CD4-positive, alpha-beta T cell treated with Interleukin-15 for 1 hour (primary cell): ENCODE measurements at regions not wholly inside any gene's neighbourhood (a gene's known extent, or its start where the extent isn't known, plus 50 kb on each side); places are given as distances from the start of the nearest gene placed in this dataset.

Experiments used
- DNase-seq: peaks from one replicate; pipeline ENCODE4 v3.0.0-alpha.2; 2020

DNA sequence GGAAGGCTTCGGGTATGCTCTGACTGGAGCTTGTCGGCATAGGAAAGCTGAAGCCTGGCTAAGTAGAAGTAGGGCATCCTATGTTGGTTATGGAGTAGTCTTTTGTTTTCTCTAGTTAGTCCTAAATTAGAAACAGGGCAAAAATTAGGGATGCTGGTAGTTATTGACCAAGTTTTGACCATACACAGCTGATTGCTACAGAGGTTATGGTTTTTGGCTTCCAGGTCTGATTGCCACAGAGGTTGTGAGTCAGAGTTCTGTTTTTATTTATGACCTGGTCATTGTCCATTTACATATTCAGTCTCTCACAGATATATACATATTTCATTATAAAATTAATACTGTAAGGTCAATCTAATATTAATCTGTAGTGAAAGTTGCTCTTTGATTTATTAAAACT is 219.2 kb downstream of the FSCB start:
- no peak for DNase-seq

DNA sequence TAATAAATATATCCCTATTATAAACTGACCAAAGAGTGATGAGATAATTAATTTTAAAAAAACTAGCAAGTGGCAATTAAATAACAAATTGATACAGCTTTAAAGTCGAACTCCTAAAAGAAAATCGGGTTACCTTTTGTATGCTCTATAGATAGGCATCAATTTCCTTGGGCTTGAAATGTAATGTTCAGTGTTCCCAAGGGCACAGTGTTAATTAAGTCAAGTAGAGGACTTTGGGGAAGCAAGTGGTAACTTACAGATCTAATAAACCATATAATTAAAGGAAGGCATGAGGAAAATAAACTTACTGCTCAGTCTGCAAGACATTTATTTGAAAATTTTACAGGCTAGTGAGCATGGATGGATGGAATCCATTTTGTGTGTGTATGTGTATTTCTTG is 220.9 kb downstream of the FSCB start:
- DNase-seq: no peak

DNA sequence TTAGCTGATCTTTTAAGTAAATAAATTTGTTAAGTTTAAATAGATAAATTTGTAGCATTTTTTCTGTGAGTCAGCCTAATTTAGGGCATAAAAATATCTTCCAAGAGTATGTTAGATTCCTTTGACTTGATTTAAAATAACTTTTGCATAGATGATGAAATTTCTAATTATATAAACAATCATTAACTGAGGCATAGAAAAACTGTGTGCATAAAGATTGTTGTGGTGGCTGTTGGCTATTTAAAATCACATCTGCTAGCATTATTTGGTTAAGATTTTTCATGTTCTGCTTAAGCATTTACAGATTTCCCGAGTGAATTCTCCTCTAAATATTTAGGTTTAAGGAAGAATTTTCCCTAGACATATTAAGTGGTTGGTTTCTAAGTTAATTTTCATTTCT is 223.2 kb downstream of the FSCB start:
- no peak for DNase-seq

DNA sequence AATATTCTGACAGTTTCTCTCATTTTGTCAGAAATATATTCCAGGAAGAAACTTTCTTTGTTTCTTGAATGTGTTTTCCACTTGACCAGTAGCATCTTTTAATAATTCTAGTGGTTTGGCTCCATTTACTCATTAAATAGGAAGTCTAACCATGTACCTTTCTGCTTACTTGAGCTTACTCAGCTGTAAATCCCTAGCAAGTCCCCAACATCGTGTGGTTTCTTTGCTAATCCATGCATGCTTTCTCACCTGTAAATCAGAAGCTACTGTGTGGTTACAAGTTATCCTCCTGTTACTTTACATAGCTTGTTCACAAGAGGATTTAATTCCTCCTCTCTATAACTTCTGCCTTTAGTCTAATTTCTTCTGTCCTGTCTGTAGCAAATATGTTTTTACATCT is 227.7 kb downstream of the FSCB start:
- no peak for DNase-seq

DNA sequence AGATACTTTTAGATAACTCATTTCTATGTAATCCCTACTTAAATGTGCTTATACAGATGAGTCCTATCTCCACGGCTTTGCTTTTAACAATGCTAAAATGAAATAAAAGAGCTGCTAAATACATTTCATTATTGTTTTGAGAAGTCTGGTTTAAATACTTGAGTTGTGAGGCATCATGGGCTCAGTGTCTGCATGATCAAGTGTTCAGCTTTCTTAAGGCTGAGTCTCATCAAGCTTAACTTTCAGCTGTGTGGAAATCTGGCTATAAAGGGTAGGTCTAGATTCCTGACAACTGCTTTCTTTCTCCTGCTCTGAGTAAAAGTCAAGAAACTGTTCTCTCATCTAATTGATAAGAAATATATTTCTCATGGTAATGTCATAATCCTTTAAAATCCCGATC is 235.4 kb downstream of the FSCB start:
- no peak for DNase-seq

DNA sequence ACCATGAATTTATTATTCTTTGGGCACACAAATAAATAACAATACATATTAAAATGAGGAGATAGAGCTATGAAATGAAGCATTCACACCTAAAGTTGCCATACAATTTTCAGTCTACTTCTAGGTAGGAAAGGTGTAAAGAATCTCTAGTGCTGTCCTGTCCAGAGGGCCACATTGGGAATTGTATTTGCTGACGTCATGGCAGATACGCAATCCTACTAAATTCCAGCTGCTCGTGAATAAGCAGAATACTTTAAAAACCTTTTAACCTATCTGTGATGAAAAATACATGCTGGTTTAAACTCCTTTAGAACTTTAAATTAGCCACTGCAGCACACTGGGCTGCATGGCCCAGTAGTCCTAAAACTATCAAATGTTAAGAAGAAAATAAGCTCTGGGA is 236.1 kb downstream of the FSCB start:
- no peak for DNase-seq

DNA sequence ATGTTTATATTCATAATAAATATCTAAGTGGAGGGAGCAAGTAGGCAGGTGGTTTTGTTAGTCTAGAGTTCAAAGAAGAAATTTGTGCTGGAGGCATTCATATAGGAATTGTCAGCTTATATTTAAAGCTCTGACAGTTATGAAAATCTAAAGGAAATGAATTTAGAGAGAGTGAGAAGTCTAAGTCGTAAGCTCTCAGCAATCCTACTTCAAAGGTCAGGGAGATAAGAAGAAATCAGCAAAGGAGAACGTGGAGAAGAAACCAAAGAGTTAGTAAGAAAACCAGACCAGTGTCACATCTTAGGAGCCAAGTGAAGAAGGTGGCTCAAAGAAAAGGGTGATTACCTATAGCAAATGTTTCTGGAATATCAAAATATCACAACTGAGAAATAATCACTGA is 241.8 kb downstream of the FSCB start:
- no peak for DNase-seq

DNA sequence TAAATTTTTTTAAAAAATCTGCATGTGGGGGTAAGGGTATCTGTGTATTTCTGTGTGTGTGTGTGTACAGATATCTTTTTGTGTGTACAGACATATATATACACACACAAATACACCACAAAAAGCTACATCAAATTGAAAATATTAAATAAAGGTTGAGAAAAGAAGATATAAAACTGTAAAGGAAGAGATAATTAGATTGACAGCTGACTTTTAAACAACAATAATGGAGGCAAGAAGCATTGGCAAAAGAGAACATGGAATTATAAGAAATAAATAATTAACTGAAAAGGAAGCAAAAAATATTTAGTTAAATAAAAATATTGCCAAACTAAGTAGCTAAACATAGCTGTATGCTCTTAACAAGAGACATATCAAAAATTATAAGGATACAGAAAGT is 291.4 kb downstream of the FSCB start:
- DNase-seq: no peak

DNA sequence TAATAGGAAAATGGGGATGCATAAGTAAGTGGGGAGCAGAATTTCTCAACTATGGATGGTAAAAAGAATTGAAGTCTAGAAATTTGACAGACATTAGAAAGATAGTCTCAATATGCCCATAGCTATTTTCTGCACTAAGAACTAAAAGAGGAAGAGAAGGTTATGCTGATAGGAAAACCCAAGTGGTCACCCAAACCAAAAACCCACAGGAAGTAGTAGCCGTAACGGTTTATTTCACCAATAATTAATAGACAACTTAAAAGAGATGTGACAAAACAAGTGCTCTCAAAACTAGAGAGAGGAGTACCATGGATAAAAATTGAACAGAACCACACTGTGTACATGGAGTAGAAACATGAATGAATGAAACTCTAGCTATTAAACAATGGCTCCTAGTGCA is 295.4 kb downstream of the FSCB start:
- DNase-seq: no peak

DNA sequence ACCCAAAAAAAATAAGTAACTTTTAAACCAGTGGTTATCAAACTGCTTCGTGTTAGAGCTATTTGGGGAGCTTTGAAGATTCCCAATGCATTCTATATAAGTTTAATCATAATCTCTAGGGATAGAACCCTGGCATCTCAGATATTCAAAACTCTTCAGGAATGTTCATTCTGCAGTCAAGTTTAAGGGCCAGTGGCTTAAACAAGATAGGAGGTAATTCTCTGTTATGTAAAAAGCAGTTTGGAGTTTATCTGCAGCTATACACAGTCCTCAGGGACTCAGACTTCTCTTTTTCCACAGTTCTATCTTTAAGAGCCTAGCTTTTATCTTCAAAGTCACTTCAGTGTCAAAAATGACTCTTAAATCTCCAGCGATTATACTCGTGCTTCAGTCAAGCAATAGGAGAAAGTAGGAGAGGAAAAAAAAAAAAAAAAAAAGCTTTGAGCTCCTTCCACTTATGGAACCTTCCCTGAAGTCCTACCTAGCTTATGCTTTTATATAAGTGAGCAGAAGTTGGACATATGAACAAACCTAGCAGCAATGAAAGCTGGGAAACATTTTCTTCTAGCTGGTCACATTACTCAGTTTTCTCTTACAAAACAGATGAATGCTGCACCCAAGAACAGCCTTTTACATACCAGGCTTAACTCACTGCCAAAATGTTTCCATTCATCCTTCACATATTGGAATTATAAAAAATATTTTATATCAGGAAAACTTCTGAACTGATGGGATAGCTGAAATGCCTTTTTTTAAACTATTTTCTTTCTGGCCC is 302.8 kb downstream of the FSCB start:
- no peak for DNase-seq

DNA sequence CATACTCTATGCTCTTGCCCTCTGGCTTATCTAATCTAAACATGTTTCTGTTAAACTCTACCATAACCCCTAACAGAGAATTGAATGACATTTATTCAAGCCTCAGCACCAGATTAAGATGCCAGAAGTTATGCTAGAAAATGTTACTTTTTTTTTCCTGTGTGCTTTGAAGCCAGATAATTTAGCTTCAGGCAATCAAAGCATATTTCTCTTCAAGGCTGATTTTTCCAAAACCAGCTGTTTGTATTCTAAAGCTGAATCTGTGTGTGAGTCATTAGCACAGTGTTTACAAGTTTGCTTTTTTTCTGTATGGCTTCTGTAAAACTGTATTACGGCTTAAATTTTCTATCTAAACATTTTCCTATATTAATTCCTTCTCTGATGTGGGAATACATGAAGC is 326.1 kb downstream of the FSCB start:
- no peak for DNase-seq

DNA sequence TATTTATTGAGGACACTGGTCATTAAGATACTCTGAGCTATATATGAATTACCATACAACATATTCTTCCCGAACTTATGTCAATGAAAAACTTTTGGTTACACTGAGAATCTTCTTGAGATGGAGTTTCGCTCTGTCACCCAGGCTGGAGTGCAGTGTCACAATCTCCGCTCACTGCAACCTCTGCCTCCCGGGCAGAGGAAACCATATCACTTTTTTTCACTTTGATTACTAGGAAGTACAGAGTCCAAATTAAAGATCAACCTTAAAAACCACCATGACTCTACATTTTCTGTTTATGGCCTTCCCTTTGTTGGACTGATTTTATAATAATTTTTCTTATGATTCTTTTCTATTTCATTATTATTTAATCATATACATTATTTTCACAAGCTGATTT is 336.5 kb downstream of the FSCB start:
- no peak for DNase-seq

DNA sequence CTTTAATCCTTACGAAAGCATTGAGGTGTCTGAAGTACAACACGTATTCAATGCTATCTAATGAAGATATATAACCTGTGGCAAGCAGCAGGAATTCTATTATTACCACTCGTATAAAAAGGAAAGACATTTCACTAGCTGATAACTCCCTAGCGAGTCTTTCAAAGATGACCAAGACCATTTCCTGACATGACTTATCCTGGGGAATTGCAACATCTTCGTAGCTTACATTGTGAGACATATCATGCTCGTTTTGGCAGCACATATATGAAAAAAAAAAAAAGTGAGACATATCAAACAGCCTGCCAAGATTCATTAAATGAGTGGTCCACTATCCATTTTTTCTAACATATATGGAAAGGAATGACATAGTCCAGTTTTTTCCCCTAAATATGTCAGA is 337.0 kb downstream of the FSCB start:
- DNase-seq: no peak

DNA sequence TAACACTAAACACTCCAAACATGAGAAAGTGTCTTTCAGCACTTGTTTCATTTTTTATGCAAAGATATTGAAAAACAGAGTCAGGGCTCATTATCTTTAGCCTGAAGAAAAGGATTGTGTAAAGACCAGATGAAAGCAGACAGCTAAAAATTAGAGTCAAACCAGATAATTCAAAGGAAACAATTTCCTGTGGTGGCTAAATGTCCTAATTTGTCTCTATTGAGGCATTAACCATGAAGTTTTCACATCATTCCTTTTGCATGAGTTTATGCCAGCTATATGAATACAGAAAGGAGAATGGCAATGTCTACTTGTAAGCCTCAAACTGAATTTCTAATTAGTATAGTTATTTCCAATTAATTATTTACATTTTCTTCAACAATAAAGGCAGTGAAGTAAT is 338.5 kb downstream of the FSCB start:
- DNase-seq: no peak

DNA sequence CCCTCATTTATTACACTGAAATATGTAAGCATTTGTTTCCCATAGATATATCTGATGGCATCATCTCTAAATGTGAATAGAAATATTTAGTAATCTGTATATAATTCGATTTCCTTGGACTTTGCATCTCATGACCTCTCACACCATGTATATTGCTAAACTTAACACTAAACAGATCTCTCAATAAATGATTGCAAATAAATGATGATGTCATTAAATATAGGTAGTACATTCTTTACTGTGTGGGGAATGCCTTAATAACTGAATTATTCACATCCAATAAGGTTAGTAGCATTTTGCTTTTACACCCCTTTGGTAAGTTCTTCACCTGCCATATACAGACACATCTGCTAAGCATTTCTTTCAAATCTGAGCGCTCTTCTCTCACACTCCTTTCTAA is 340.5 kb downstream of the FSCB start:
- DNase-seq: no peak

DNA sequence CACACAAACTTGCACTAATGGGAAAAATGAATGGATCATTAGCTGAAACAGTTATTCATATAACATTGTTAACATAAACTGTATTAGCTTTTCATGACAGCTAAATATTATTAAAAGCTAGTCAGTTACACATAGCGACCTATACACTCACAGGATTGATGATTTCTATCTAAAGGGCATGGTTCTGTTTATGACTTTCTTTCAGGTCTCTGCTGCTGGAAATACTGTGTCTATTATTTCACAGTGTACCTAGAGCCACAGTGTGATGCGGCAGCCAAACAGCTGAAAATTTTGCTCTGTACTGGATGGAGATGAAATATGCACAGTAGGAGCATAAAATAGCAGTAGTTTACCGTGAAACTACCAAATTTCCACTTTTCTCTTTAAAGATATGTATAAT is 341.1 kb downstream of the FSCB start:
- no peak for DNase-seq

DNA sequence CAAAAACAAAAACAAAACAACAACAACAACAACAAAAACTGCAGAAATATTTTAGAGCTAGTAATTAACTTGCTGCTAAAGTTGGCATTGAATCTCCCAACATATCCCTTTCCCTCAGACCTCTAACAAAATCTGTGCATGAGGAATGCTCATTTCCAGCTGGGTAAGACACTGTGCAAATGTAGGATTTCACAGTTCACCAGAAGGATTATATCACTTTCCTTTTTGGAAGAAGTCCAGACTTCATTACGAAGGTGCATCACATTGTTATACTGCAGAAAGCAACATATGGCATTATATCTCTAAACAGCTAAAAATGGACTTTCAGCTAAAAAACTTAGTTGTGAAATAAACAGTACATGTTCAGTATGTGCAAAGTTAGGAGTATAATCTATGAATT is 341.8 kb downstream of the FSCB start:
- DNase-seq: no peak

DNA sequence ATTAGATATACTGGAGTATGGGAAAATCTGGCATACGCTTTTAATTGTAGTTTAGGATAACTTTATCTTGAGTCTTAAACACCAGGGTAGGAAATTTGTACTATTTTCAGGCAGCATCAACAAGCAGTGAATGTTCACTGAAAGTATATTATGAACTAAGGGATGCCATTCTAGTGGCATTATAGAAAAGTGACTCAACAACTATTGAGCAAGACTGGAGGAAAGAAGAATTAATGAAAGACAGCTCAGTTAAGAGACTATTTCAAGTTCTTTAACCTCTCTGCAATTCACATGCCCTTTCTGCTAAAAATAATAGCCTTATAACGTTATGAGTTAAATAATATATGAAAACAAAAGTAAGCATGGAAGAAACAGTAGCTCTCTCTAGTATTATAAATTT is 343.1 kb downstream of the FSCB start:
- DNase-seq: no peak

DNA sequence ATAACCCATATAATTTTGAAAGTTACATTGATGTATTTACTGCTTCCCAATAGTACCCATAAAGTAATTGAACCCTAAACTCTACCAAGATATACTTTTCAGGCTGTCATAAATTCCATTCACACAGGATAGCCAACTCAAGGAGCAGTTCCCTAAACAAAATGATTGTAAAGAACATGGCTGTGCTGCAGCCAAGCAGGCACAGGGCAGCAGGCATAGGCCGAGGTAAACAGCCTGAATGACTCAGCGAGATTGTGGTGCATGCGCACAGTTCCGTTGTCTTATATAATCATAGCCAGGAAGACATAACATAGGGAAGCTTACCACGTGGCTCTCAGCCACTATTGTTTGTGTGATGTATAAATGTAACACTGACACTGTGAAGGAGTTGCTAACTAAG is 344.9 kb downstream of the FSCB start:
- DNase-seq: no peak

DNA sequence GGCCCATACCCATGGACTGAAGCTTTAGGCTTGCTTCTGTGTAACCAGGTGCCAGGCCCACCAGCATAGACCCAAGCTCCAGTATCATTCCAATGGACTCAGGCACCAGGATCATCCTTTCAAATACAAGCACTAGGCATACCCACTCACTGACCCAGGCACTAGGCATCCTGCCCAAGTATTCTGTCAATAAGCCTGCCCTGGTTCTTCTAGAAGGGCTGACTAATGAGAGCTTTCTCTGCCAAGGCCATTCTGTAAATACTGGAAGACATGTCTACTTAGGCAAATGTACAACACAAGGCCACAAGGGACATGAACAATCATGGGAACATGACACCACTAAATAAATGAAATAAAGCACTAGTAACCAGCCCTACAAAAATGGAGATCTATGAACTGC is 352.2 kb downstream of the FSCB start:
- DNase-seq: no peak

DNA sequence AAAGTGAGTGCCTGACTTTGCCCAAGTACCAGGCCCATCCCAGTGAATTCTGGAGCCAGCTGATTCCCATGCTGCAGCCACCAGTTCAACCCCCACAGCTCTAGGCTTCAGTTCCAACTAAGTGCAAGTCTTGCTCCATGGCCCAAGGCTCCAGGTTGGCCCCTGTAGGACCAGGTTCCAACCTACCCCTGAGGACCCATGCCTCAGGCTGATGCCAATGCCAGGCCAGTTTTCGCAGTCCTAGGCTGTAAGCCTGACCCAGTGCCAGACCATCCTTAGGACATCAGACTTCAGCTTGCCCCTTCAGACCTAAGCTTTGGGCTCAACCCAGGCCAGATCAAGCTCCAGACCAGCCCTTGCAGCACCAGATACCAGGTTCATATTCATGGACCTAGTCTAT is 352.6 kb downstream of the FSCB start:
- no peak for DNase-seq

DNA sequence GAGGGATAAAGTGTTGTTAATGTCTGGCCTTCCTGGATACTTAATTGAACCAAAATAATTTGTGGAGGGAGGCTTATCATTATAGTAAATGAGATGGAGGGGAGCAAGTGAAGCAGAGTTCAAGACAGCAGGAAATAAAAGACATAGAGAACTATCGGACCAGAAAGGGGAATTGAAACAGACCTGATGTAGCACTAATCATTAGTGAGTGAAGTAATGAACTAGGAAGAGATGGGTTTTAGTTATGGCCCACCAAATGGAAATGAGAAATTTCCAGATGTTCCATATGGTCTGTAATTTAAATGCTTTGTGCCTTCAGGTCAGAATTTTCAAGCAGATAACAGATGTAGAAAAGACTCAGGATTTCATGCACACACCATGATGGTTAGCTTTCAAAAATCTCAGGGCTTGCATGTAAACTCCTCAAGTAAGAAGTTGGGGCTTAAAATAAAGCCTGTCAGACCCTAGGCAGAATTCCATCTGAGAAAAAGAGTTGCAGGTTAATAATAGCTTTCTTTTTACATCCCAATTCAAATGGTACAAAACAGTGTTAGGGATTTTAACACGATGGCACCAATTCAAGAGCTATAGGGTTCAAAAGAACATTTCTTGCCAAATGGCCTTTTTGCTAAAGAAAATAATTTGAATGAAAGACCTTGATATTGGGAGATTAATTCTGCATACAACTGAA is 355.8 kb downstream of the FSCB start:
- DNase-seq: no peak

DNA sequence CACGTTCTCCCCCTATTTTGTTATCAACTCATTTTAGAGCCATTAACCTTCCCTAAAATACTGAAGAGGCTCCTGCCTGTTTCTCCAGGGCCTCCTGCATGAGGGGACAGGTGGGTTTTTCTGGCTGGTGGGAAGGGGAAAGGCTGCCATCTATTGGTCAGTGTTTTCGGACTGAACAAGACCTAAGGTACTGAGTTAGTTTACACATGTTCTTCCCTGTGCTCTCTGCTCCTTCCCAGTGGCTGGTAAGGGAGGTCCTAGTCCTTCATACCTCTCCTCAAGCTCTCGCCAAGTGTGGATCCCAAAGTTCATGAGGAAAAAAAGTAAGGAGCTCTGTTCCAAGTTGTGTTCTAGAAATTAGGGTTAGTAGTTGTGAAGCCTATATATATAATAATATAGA is 357.5 kb downstream of the FSCB start:
- no peak for DNase-seq

DNA sequence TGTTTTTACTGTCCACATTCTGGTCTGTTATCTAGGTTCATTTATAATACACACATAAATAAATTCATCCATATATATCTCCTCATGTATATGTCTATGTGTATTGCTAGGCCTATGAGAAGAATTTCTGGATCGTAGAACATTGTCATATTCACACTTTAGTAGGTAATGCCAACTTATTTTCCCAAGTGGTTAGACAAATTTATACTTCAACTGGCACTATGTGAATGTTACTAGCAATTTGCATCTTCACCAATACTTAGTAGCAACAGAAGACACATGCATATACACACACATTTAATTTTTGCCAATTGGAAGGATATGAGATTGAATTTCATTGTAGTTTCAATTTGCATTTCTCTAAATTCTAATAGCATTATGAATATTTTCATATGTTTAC is 365.1 kb downstream of the FSCB start:
- no peak for DNase-seq

DNA sequence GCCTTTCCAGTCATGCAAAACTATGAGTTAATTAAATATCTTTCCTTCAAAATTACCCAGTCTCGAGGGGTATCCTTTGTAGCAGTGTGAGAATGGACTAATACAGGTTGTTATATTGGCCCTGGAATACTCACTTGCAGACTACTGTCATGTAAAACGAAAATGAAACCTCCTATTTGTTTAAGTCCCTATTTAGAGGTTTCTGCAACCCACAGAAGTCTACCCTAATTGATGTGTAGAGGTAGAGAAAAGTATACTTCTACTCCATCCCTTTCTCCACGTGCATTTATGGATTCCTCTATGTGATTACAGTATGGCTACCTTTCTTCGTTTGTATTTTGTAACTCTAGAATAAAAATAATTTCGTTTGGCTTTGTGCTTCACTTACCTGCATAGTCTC is 371.1 kb downstream of the FSCB start:
- no peak for DNase-seq
